ENCODE measurements at regions not wholly inside any gene's neighbourhood (a gene's known extent, or its start where the extent isn't known, plus 50 kb on each side); places are given as distances from the start of the nearest gene placed in this dataset.
"Not testable (repeated sequence)": the region's sequence is repeated elsewhere in the genome, so short reads cannot be mapped to it uniquely, and the experiment has no call there.

- DNase-seq = no peak
Measured at GRCh38 chr15:31606931-31607497, 280.4 kb downstream of the KLF13 start.

DNA sequence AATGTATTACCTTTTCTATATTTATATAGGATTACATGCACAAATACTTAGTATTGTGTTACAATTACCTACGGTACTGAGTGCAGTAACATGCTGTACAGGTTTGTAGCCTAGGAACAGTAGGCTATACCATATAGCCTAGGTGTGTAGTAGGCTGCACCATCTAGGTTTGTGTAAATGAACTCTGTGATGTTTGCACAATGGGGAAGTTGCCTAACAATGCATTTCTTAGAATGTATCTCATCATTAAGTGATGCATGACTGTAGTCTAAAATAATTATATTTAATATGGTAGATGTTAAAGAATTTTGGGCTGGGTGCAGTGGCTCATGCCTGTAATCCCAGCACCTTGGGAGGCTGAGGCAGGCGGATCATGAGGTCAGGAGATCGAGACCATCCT is 281.0 kb downstream of the KLF13 start:
- no peak for DNase-seq

GRCh38 chr15:31609258-31609681 is 282.6 kb downstream of the KLF13 start:
- DNase-seq = no peak

DNA sequence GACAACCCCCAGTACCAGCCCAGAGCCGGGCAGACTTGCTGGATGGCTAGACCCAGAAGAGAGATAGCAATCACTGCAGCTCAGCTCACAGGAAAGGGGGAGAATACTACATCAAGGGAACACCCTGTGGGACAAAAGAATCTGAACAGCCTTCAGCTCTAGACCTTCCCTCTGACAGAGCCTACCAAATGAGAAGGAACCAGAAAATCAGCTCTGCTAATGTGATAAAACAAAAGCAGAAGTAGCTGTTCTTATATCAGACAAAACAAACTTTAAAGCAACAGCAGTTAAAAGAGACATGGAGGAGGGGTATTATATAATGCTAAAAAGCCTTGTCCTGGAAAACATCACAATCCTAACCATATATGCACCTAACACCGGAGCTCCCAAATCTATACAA is 283.3 kb downstream of the KLF13 start:
- DNase-seq = no peak

DNA sequence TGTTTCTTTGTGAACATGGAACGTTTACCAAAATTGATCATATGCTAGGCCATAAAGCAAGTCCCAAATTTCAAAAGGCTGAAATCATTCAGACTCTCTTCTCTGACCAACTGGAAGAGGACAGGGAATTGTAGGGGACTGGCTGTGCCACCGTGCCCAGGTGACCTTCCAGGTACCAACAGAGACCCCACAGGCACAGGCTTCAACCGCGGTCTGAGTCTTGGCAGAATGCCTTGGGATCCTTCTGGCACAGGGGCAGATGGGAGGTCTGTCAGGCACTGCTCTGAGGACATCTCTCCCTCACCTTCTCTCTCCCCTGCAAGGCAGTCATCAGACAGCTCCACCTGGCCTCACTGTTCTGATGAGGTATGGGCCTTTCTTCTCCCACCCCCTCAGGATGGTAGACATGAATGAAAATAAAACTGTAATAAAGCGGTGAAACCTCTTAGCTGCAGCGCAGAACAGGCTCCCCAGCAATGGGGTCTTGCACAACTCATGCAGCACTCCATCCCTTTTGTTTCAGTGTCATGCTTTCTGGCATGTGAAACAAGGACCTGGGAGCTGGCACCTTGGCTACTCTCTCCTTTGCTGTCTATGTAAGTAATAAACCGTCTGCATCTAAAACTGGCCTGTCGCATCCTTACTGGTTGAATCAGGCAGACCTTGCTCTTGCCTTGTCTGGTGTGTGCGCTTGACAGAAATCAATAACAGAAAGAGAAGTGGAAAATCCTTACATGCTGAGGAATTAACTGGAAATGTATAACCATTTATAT is 289.2 kb downstream of the KLF13 start:
- DNase-seq = no peak

- DNase-seq = not testable (repeated sequence)
Measured at GRCh38 chr15:31623297-31623696, 296.7 kb downstream of the KLF13 start.

DNA sequence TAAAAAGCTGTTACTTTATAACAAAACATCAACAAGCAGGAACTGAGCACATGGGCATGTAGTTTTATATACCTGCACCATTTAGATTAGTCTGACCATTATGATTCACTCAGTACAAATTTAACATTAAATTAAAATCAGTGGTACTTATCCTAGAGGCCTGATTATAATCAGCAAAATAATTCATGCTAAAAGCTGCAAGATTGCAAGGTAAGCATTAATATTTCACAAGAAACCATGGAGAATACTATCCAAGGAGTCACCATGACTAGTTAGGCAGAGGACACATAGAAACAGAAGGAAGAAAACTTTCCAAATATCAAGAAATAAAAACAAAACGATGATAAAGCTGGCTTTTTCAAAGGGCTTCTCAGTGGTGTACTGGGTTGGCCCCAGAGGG is 297.5 kb downstream of the KLF13 start:
- DNase-seq = not testable (repeated sequence)

DNA sequence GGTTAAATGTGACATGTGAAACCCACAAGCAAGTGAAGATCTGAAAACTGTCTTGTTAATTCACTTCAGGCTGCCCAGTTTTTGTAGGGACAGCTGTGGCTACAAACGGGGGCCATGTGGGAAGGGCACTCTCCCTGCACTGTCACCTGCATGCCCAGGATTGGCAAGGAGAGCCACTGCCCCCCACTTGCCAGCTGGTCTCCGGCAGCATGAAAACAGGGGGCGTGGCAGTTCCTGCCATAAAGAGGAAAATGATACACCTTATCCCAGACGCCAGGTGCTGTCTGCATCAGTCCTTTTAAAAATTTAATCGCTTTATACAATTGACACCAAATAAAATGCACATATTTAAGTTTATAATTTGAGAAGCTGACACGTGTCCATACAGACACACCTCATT is 309.1 kb downstream of the KLF13 start:
- not testable (repeated sequence) for DNase-seq

DNA sequence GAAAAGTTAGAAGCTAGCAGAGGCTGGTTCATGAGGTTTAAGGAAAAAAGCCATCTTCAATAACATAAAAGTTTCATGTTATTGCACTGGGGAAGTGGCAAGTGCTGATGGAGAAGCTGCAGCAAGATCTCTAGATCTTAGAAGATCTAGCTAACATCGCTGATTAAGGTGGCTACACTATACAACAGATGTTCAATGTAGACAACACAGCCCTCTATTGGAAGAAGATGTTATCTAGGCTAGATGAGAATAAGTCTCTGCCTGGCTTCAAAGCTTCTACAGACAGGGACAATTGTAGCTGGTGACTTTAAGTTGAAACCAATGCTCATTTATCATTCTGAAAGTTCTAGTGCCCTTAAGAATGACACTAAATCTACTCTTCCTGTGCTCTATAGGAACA is 310.3 kb downstream of the KLF13 start:
- not testable (repeated sequence) for DNase-seq

DNA sequence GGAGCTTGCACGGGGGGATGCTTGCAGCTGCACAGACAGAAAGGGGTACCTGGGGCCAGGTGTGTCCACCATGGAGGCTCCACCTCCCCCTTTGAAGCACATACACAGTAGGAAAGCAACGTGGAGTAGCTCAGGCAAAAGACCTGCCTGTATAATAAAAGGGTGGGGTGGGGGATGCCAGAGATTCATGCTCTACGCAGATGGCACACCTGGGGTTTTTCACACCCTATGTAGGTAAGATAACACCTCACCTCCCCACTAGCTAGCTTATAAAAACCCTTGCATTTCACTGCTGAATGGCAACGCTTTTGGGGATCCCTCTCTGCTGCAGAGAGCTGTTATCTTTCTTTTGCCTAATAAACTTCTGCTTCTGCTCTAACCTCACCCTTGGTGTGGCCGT is 317.3 kb downstream of the KLF13 start:
- not testable (repeated sequence) for DNase-seq

DNA sequence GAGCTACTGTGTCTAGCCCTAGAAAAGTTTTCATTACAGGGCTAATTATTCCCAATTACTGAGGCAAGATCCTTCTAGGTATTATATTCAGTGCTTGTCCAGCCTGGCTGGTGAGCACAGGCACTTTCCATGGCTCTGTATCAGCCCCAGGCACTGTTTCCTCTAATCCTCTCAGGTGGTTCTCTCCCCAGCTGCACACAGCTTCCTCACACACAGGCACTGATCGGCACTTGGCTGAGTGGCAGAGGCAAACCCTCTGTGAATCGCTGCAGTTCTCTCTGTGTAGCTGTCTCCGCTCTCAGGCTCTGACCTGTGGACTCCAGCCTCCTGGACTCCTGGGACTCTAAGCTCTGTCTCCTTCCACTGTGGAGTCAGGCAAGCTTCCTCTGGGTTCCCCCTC is 318.1 kb downstream of the KLF13 start:
- DNase-seq = not testable (repeated sequence)

DNA sequence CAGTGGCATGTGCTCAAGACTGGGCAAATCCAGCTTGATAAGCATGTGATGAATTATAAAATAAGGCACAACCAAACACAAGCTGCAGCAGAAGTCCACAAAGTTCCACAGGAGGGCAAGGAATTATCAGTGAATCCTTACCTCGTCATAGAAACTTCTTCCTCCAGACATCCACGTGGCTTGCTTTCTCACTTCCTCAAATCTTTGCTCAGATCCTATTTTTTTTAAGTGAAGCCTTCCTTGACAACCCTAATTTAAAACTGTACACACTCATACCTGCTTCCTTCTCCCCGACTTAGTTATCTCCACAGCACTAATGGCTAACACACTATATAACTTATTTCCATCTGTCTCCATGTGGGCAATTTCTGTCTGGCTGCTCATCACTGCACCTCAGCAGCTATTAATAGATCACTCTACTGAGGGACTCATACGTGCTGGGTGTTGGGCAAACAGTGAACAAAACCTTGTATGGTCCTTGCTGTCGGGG is 320.7 kb downstream of the KLF13 start:
- not testable (repeated sequence) for DNase-seq

DNA sequence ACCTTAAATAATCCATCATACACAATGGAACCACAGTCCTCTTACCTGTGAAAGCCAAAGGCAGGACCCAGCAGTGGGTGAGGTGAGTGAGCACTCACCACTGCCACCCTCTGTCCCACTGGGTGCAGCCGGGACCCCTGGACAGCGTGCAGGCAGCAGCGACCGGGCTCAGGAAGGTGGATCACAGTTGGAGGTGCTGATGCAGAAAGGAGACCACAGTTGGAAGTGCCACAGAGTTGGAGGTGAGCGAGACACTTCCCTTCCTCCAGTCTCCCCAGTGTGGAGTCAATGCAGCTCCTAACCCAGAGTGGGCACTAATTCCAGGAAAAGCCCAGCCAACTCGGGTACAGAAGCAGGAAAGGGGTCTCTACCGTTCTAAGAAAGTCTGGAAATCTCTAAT is 323.0 kb downstream of the KLF13 start:
- not testable (repeated sequence) for DNase-seq

GRCh38 chr15:31650055-31650701 is 323.5 kb downstream of the KLF13 start:
- DNase-seq = not testable (repeated sequence)

GRCh38 chr15:31656915-31657314 is 330.3 kb downstream of the KLF13 start:
- DNase-seq = not testable (repeated sequence)

DNA sequence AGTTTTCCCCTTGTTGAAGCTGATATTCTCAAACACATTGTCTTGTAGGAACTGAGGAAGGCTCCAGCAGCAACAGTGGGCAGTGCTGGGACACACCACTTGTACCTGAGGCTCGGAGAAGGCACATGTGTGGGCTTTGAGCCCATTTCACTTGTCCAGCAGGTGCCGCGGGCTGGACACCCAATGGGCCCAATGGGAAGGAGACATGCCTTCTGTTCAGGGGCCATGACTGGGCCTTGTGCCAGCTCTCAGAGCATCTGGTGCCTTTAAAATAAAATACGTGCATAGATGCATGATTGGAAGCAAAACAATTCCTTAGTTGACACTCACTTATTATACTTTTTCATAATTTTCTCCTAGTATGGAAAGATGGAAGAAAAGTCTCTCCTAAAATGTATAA is 334.2 kb downstream of the KLF13 start:
- no peak for DNase-seq

- DNase-seq = not testable (repeated sequence)
Measured at GRCh38 chr15:31665732-31666131, 339.1 kb downstream of the KLF13 start.

DNA sequence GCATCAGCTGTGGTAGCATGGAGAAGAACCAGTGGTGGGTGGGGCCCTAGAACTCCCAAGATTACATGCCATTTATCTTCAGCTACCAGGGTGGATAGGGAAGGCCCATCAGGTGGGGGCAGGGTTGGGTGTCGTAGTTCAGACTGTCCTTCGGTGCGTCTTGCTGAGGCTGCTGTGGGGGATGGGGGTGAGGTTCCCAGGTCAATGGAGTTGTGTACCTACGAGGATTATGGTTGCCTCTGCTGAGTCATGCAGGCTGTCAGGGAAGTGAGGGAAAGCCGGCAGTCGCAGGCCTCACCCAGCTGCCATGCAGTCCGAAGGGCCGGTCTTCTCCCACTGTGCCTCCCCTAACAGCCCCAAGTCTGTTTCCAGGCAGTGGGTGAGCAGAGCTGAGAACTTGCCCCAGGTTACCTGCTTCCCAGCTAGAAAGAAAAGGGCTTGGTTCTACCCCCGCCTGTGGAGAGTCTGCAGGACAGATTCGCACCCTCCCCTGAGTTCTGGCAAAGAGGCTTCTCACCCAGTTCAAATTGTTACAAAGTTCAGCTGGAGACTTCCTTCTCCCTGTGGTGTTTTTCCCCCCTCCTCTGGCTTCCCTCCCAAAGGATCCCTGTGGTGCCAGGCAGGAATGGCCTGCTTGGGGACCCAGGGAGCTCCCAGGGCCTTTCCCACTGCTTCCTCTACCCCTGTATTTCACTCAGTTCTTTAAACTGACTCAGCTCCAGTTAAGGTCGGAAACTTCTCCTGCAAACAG is 342.7 kb downstream of the KLF13 start:
- DNase-seq = not testable (repeated sequence)

GRCh38 chr15:31673263-31673662 is 346.6 kb downstream of the KLF13 start:
- DNase-seq = not testable (repeated sequence)

GRCh38 chr15:31681529-31682259 is 348.6 kb upstream of the CHRNA7 start:
- not testable (repeated sequence) for DNase-seq

DNA sequence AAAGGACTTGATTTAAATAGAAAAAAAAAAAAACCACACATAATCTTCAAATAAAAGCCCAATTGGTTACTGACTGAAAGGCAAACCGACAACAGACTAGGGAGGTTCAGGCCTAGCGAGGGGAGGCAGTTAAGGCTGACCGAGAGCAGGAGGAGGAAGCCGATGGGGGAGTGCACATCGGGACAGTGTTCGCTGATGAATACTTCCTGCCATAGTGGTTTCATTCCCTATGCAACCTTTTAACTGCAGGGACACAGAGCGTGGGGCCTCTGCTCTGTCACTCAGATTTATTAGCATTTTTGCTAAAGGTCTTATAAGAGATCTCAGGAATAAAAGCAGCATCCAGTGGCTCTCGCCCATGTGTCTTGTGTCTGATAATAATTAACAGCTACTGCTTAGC is 343.2 kb upstream of the CHRNA7 start:
- not testable (repeated sequence) for DNase-seq

DNA sequence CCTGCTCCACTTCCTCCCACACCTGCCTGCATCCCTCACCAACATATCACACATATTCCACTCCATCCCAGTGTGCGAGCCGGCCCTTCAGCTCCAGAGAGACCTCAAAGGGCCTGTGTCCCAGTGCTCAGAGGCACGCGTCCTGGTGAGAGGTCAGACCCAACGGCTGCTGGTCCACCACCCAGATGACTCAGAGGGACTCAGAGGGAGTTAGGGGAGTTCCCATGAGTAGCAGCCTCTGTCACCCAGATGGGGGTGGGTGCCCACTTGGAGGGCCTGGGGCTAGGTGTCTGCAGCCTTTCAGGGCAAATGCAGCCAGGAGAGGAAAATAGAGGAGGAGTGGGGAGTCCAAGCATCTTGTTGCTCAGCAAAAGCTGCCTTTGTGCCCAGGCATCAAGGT is 333.8 kb upstream of the CHRNA7 start:
- DNase-seq = not testable (repeated sequence)

Measured in bone marrow (tissue), 2 donors.